ENCODE measurements at regions not wholly inside any gene's neighbourhood (a gene's known extent, or its start where the extent isn't known, plus 50 kb on each side); places are given as distances from the start of the nearest gene placed in this dataset.

GRCh38 chr6:169009628-169010027, 244.0 kb downstream of the THBS2 start:
- H3K27me3 ChIP-seq (ENCODE audit: insufficient read depth, poor library complexity, severe bottlenecking): no peaks in the 10 kb centered on the region
- H3K4me1 ChIP-seq (ENCODE audit: insufficient read depth, poor library complexity, severe bottlenecking): no peaks in the 10 kb centered on the region
- H3K4me3 ChIP-seq (ENCODE audit: severe bottlenecking): no peak overlapping the region
- no peaks in the 10 kb centered on the region for H3K9me3 ChIP-seq (ENCODE audit: severe bottlenecking)
- ATAC-seq (ENCODE audit: low read depth) (no peak), DNase-seq (ENCODE audit: low spot score) (no peak)
- no peak for TF ChIP-seq CTCF (IDR thresholded peaks at IDR 0.05; ENCODE audit: poor library complexity, severe bottlenecking)
- H3K27ac ChIP-seq (ENCODE audit: poor library complexity, severe bottlenecking): no peak overlapping the region
- H3K36me3 ChIP-seq (ENCODE audit: low read depth): no peaks in the 10 kb centered on the region

GRCh38 chr6:169008641-169009257, 244.9 kb downstream of the THBS2 start:
- H3K9me3 ChIP-seq (ENCODE audit: severe bottlenecking): no peaks in the 10 kb centered on the region
- no peak for DNase-seq (ENCODE audit: low spot score)
- no peak for ATAC-seq (ENCODE audit: low read depth)

GRCh38 chr6:169005166-169005565, 248.5 kb downstream of the THBS2 start:
- ATAC-seq (ENCODE audit: low read depth) (no peak), DNase-seq (ENCODE audit: low spot score) (no peak)
- Histone ChIP-seq H3K4me3 (ENCODE audit: severe bottlenecking) (no peak overlapping the region), H3K27ac (ENCODE audit: poor library complexity, severe bottlenecking) (no peak overlapping the region), H3K36me3 (ENCODE audit: low read depth) (no peaks in the 10 kb centered on the region), H3K4me1 (ENCODE audit: insufficient read depth, poor library complexity, severe bottlenecking) (no peaks in the 10 kb centered on the region), H3K27me3 (ENCODE audit: insufficient read depth, poor library complexity, severe bottlenecking) (no peaks in the 10 kb centered on the region), H3K9me3 (ENCODE audit: severe bottlenecking) (no peaks in the 10 kb centered on the region)
- TF ChIP-seq CTCF (IDR thresholded peaks at IDR 0.05; ENCODE audit: poor library complexity, severe bottlenecking): no peak

More at GRCh38 chr6:169008641-169009257, 244.9 kb downstream of the THBS2 start:
- Histone ChIP-seq H3K36me3 (ENCODE audit: low read depth) (no peaks in the 10 kb centered on the region), H3K27me3 (ENCODE audit: insufficient read depth, poor library complexity, severe bottlenecking) (no peaks in the 10 kb centered on the region), H3K4me1 (ENCODE audit: insufficient read depth, poor library complexity, severe bottlenecking) (no peaks in the 10 kb centered on the region), H3K27ac (ENCODE audit: poor library complexity, severe bottlenecking) (no peak overlapping the region), H3K4me3 (ENCODE audit: severe bottlenecking) (no peak overlapping the region)
- no peak for TF ChIP-seq CTCF (IDR thresholded peaks at IDR 0.05; ENCODE audit: poor library complexity, severe bottlenecking)

- ATAC-seq (ENCODE audit: low read depth) (no peak), DNase-seq (ENCODE audit: low spot score) (no peak)
- no peaks in the 10 kb centered on the region for H3K9me3 ChIP-seq (ENCODE audit: severe bottlenecking)
- TF ChIP-seq CTCF (IDR thresholded peaks at IDR 0.05; ENCODE audit: poor library complexity, severe bottlenecking): no peak
- no peaks in the 10 kb centered on the region for H3K36me3 ChIP-seq (ENCODE audit: low read depth)
- no peaks in the 10 kb centered on the region for H3K27me3 ChIP-seq (ENCODE audit: insufficient read depth, poor library complexity, severe bottlenecking)
- H3K27ac ChIP-seq (ENCODE audit: poor library complexity, severe bottlenecking): no peak overlapping the region
- H3K4me3 ChIP-seq (ENCODE audit: severe bottlenecking): no peak overlapping the region
- H3K4me1 ChIP-seq (ENCODE audit: insufficient read depth, poor library complexity, severe bottlenecking): peaks cover 12% of the 10 kb centered on the region
Observed at GRCh38 chr6:169000022-169000421, 253.6 kb downstream of the THBS2 start.

- no peaks in the 10 kb centered on the region for H3K36me3 ChIP-seq (ENCODE audit: low read depth)
- H3K27me3 ChIP-seq (ENCODE audit: insufficient read depth, poor library complexity, severe bottlenecking): no peaks in the 10 kb centered on the region
- ATAC-seq (ENCODE audit: low read depth) (peak; percentile 90), DNase-seq (ENCODE audit: low spot score) (peak; percentile 75)
- H3K4me1 ChIP-seq (ENCODE audit: insufficient read depth, poor library complexity, severe bottlenecking): peaks cover 12% of the 10 kb centered on the region
- no peak overlapping the region for H3K4me3 ChIP-seq (ENCODE audit: severe bottlenecking)
- H3K9me3 ChIP-seq (ENCODE audit: severe bottlenecking): no peaks in the 10 kb centered on the region
- no peak overlapping the region for H3K27ac ChIP-seq (ENCODE audit: poor library complexity, severe bottlenecking)
- no peak for TF ChIP-seq CTCF (IDR thresholded peaks at IDR 0.05; ENCODE audit: poor library complexity, severe bottlenecking)
Observed at GRCh38 chr6:168999392-168999791, 254.3 kb downstream of the THBS2 start.

All from RWPE2 (cell line).